KMS-11 (cell line): ENCODE measurements at regions not wholly inside any gene's neighbourhood (a gene's known extent, or its start where the extent isn't known, plus 50 kb on each side); places are given as distances from the start of the nearest gene placed in this dataset.

Experiments used
- H2AFZ ChIP-seq: fragments of 200-600 bp; sonication (generic); 2 replicates; pipeline ENCODE4 v1.6.1; 2016; ENCODE audit warnings: antibody characterized with exemption, mixed run types, low read depth
- H3K27ac ChIP-seq: fragments of 200-600 bp; sonication (generic); 2 replicates; pipeline ENCODE4 v1.6.1; 2016; ENCODE audit warnings: mild to moderate bottlenecking, mixed run types
- H3K27me3 ChIP-seq: fragments of 200-600 bp; sonication (generic); 2 replicates; pipeline ENCODE4 v1.6.1; 2017; ENCODE audit warnings: mild to moderate bottlenecking, low read depth, mixed run types, moderate library complexity; ENCODE audit not compliant: insufficient read depth
- H3K36me3 ChIP-seq: fragments of 200-600 bp; sonication (generic); 2 replicates; pipeline ENCODE4 v1.6.1; 2017; ENCODE audit warnings: mild to moderate bottlenecking, mixed run types; ENCODE audit not compliant: insufficient read depth
- H3K4me1 ChIP-seq: fragments of 200-600 bp; sonication (generic); 2 replicates; pipeline ENCODE4 v1.6.1; 2016; ENCODE audit warnings: mild to moderate bottlenecking, low read depth, mixed run types; ENCODE audit not compliant: poor library complexity, severe bottlenecking
- H3K4me2 ChIP-seq: fragments of 200-600 bp; sonication (generic); 2 replicates; pipeline ENCODE4 v1.7.0; 2016; ENCODE audit warnings: mild to moderate bottlenecking, mixed run types
- H3K4me3 ChIP-seq: fragments of 200-600 bp; sonication (generic); IDR thresholded peaks from 2 replicates; pipeline ENCODE4 v1.6.1; 2017; ENCODE audit warnings: low read depth, low read length, mixed read lengths; ENCODE audit not compliant: insufficient read depth
- H3K79me2 ChIP-seq: fragments of 200-600 bp; sonication (generic); 2 replicates; pipeline ENCODE4 v1.6.1; 2016; ENCODE audit warnings: low read depth, mixed run types; ENCODE audit not compliant: insufficient read depth
- H3K9ac ChIP-seq: fragments of 200-600 bp; sonication (generic); 2 replicates; pipeline ENCODE4 v1.6.1; 2016; ENCODE audit warnings: mild to moderate bottlenecking, mixed run types
- H4K20me1 ChIP-seq: fragments of 200-600 bp; sonication (generic); 2 replicates; pipeline ENCODE4 v1.6.1; 2016; ENCODE audit warnings: mild to moderate bottlenecking, mixed run types; ENCODE audit not compliant: insufficient read depth
- CTCF ChIP-seq: fragments of 200-600 bp; sonication (generic); conservative IDR thresholded peaks from 2 replicates; pipeline ENCODE4 v1.6.1; 2017; ENCODE audit warnings: low read depth, mild to moderate bottlenecking, antibody characterized with exemption, low read length, moderate library complexity, mixed read lengths

- Histone ChIP-seq H3K4me2 (no peak overlapping the region), H2AFZ (no peak overlapping the region), H3K36me3 (no peaks in the 10 kb centered on the region), H3K79me2 (no peaks in the 10 kb centered on the region), H3K9ac (no peak overlapping the region), H3K27me3 (no peaks in the 10 kb centered on the region), H3K27ac (no peak overlapping the region), H3K4me1 (no peaks in the 10 kb centered on the region), H3K4me3 (no peak overlapping the region), H4K20me1 (no peaks in the 10 kb centered on the region)
- TF ChIP-seq CTCF, result no peak
Observed at GRCh38 chr3:78052746-78053145, 1012.8 kb downstream of the ROBO2 start.

DNA sequence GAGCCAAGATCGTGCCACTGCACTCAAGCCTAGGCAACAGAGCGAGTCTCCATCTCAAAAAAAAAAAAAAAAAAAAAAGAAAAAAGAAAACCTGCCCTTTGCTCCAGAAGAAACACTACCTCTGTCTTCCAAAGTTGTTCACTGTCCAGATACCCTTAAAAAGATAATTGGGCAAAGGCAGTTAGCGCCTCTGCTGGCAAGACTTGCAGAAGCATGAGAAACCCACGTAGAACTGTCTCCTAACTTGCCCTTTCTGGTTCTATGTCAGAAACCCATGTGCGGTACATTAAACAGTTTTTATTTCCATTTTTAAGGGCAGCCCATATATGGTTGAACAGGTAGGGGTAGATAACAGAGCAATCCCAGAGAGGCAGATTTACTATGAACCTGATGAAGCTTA lies 1026.4 kb downstream of the ROBO2 start:
- no peak for TF ChIP-seq CTCF
- Histone ChIP-seq H3K27ac (no peak overlapping the region), H3K79me2 (no peaks in the 10 kb centered on the region), H4K20me1 (no peaks in the 10 kb centered on the region), H3K4me1 (no peaks in the 10 kb centered on the region), H3K9ac (no peak overlapping the region), H3K4me3 (no peak overlapping the region), H3K27me3 (no peaks in the 10 kb centered on the region), H3K36me3 (no peaks in the 10 kb centered on the region), H3K4me2 (no peak overlapping the region), H2AFZ (no peak overlapping the region)

GRCh38 chr3:78070188-78070587 lies 1030.3 kb downstream of the ROBO2 start:
- Histone ChIP-seq H3K27me3 (no peaks in the 10 kb centered on the region), H3K27ac (no peak overlapping the region), H3K4me2 (no peak overlapping the region), H3K36me3 (no peaks in the 10 kb centered on the region), H3K9ac (no peak overlapping the region), H3K4me1 (no peaks in the 10 kb centered on the region), H4K20me1 (no peaks in the 10 kb centered on the region), H3K4me3 (no peak overlapping the region), H3K79me2 (no peaks in the 10 kb centered on the region), H2AFZ (no peak overlapping the region)
- TF ChIP-seq CTCF, result no peak

DNA sequence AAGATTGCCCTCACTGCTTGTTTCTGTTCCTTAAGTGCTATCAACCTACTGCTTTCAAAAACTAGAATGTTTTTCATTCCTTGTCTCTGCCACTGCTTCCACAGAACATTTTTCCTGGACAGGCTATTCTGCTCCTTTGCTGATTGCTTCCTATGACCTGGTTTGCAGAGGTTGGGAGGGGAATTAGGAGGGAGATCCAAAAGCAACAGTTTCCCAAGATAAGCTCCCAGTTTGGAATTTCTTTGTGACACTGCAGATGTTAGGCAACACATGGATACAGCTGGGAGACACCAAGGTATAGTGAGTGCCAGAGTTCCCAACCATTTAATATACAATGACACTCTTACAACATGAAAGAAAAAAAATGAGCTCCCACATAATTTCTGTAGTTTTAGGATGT lies 1036.5 kb downstream of the ROBO2 start:
- Histone ChIP-seq H3K79me2 (no peaks in the 10 kb centered on the region), H3K4me3 (no peak overlapping the region), H3K4me1 (no peaks in the 10 kb centered on the region), H2AFZ (no peak overlapping the region), H3K27me3 (no peaks in the 10 kb centered on the region), H3K4me2 (no peak overlapping the region), H3K36me3 (no peaks in the 10 kb centered on the region), H3K27ac (no peak overlapping the region), H3K9ac (no peak overlapping the region), H4K20me1 (no peaks in the 10 kb centered on the region)
- TF ChIP-seq CTCF, result no peak

GRCh38 chr3:78077178-78077577 lies 1037.3 kb downstream of the ROBO2 start:
- H3K9ac ChIP-seq, result no peak overlapping the region
- no peaks in the 10 kb centered on the region for H4K20me1 ChIP-seq
- no peaks in the 10 kb centered on the region for H3K79me2 ChIP-seq
- H3K4me2 ChIP-seq, result no peak overlapping the region
- TF ChIP-seq CTCF, result no peak
- no peaks in the 10 kb centered on the region for H3K36me3 ChIP-seq
- H3K4me1 ChIP-seq, result no peaks in the 10 kb centered on the region
- H3K4me3 ChIP-seq, result no peak overlapping the region
- H3K27me3 ChIP-seq, result no peaks in the 10 kb centered on the region
- H3K27ac ChIP-seq, result no peak overlapping the region
- no peak overlapping the region for H2AFZ ChIP-seq
